ENCODE measurements at regions not wholly inside any gene's neighbourhood (a gene's known extent, or its start where the extent isn't known, plus 50 kb on each side); places are given as distances from the start of the nearest gene placed in this dataset.

DNA sequence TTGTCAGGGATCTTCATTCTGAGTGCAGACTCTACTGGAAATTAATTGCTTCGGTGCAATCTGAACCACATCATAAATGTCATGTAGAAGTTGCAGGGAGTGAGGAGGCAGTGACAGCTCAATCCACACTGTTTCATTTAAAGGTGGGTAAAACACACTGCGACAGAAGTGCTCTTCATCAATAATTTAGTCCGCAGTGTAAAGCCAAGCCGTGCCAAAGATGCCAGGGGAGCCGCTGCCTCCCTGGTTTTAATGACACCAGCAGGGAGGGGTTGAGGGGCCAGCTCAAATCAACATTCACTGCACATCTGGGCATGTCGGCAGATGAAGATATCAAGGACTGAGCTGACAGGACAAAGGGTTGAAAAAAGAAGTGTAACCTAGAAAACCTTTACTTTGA is 305.7 kb upstream of the VRK2 start:
- peak; percentile 72 for DNase-seq

DNA sequence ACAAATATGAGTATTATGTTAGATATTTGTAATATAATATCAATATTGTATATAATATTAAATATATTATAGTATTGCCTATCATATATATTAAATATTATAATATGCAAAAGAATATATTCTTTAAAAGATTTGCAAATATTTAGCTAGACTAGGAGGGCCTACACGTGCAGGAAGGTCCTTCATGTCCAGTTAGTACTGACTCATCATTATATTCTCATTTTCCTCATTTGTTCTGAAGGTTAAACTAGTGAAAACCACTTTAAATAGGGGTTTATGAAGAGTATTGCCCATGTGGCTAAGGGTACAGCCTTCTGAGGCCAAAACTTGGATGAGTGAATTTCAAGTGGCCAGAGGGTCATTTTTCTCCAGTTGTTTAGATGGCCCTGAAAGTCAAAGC is 293.0 kb upstream of the VRK2 start:
- DNase-seq: no peak

DNA sequence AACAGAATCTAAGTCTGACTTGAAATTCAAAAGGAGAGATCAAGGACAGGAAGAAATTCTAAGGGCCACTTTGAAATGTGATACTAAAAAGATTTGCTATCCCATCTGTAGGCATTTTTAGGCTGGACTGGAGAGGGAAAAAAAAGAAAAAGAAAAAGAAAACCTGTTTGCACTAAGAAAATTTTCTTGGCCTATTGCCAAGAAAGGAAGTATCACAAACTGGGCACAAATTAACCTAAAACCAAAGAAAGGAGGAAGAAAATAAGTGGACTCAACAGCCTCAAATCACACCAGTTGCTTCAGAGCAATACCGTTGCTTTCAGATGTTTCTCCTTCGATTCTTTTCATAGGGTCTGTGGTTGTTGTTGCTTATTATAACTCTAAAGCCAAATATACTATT is 287.9 kb upstream of the VRK2 start:
- peak; percentile 5 for DNase-seq

DNA sequence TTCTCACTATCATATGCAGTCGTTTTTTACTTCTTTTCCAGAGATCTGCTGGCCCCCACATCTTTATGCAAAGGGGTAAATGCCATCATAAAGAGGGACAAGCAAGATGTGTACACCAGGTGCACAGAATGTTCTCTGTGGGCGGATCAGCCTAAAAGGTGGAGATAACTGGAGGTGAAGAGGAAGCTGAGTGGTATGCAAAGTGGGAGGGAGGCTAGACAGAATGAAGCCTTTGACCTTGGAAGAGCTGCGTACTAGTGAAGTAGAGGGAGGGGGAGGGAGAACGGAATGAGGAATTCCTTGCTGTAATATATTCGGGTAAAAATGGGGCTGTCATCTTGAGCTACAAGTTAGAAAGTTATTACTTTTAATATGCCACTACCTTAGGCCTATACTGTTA is 287.5 kb upstream of the VRK2 start:
- peak; percentile 24 for DNase-seq

DNA sequence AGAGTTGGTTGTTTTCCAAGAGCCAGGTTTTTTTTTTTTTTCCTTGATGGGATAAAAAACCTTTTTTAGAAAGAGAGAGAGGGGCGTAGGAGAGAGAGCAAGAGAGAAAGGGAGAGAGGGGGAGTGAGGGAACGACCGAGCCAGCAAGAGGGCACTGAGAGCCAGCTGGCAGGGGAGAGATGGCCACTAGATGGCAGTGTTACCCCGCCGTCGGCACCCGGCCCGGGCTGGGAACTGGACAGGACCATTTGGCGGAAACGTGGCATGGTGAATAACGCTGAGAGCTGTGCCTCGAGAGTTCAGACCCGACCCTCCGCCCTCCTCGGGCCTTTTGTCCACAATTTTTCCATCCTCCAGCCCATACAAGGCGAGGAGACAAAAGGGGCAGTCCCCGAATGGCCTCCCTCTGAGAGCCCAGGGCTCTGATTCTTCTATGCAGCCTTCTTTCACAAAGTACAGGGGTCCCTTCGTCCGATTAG is 286.7 kb upstream of the VRK2 start:
- peak; percentile 98 for DNase-seq

DNA sequence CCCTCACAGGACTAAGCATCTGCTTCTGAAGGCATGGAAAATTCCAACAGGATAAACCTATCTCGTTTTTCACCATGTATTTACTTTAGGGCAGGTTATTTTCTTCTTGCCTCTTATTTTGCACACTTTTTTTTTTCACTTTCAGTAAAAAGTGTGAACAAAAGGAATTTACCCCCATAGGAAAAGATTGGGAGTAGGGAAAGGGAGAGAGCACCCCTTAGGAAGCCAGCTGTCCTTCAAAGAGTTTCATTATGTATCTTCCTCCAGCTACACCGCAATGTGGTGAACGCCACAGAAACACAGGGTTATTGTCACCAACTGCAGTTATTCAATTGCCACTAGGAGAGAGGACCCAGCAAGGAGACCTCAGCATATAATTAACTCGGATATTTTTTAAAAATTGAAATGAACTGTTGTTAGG is 286.2 kb upstream of the VRK2 start:
- peak; percentile 68 for DNase-seq

DNA sequence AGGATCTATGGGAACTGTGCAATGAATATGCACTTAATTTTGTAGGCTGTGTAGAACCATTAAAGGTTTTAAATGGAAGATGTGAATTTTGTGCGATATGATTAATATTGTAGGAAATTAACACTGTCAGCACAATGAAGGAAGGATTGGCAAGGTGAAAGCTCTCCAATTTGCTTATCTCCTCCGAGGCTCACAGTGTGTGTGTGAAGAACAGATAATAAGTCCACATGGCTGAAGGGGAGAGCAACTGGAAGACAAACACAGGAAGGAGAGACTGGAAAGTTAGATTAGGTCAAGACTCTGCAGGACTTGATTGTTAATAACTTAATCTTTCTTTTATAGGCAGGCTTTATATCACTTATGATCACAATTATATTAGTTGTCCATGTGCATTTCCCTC is 269.7 kb upstream of the VRK2 start:
- no peak for DNase-seq

DNA sequence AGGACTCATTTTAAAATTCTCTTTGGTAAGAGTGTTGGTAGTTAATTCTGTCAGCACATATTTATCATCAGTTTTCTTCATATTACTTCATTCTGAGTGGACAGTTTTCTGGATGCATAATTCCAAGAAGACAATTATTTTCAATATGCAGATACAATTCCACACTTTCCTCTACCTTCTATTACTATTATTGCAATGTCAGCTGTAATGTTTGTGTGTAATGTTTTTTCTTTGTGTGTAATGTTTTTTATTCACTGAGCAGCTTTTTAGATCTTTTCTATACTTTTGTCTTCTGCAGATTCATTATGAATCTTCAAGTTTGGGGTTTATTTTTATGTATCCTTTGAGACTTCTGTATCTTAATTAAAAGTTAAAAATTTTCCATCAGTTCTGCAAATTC is 264.0 kb upstream of the VRK2 start:
- DNase-seq: no peak

DNA sequence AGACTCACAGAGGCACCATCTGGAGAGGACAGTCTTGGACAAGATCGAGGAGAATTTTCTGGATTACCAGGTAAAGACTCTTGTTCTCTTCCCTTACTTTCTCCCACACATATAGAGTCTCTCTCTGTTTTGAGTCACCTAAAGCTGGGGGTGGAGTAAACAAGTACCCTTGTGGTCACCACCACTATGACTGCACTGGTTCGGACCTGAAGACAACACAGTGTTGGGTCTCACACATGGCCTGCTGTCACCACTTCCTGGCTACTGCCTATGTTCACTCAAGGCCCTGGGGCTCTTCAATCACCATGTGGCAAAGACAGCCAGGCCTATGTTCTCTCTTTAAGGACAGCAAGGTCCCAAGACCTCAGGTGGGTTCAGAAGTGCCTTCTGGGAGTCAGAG is 253.3 kb upstream of the VRK2 start:
- DNase-seq: no peak

DNA sequence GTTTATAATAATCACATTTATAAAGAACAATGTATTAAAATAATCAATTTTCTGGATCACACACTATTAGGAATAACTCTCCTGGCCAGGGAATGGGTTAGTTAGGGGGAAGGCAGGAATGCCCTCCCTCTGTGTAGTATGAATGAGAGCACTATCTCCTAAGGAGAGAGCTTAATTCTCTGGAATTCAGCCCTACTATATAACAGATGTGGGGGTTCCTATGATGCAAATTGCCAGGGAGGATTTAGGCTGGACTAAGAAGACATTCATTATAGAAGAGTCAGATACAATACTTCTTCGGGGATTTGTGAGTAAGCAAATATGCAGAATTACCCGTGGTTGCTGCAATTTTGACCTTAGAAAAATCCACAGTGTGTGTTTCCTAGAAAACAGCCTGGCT is 250.1 kb upstream of the VRK2 start:
- DNase-seq: no peak

DNA sequence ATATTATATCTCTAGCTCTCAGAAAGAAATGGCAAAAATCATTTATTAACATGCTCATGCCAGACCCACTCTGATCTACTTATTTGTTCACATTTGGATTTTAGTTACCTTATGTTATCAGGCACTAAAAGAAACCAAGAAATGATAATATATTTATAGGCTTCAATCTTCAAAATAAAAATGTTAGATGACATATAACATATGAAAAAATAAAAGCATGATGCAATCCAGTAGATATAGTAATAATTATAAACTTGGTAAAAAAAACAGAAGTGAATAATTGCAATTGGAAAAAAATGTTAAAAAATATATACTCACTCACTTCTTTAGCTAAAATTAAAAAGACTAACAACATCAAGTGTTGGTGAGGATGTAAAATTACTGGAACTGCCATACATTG is 248.3 kb upstream of the VRK2 start:
- no peak for DNase-seq

DNA sequence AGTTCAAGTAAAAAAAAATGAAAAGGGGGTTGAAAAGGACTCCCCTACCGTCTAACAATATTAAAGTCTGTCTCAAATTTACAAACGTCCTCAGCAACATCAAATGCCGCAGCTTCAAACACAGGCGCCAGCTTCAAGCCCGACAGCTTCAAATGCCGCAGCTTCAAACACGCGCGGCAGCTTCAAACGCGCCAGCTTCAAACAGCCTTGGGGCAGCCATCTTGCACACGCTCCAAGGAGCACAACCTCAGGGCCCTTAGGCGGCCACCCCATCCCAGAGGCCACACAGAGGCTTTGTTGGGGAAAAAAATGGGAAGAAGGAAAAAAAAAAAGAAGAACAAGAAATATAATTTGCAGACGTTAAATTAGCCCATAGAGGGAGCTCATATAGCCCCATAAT is 244.4 kb upstream of the VRK2 start:
- no peak for DNase-seq

DNA sequence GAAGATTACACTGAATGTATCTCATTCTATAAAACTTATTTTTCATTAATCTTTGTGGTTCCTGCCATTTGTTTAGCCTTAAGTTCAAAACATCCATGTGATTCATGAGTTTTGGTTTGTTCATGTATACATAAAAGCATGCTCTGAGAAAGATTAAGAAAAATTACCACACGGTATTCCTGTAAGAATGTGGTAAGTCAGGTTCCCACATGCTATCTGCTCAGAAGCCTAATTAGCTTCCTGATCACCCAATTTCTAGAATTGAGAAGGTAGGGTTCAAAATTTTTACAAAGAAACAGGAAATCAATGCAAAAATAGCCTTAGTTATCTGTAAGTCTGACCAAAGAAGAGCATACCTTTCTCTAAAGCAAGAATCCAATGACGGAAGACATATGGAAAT is 241.6 kb upstream of the VRK2 start:
- no peak for DNase-seq

DNA sequence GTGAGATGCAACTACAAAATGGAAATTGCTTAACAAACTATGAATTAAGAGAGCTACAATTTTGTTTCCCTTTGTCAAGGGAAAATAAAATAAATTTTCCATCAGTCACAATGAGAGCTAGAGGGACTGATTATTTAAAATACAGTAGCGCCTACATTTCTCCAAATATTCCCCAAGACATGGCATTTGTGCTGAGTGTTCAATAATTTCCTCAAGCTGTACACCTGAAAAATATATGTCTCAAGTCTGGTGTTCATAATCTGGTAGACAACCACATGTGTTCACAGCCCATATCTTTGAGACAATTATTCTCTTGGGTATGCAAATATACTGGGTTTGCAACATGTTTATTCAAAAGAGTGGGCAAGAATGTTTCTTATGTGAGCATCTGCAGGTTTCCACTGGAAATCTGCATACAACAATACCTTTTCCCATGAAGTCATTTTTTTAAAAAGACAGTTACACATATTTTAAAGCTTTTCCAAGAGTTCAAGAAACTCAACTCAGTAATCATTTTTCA is 240.1 kb upstream of the VRK2 start:
- no peak for DNase-seq

DNA sequence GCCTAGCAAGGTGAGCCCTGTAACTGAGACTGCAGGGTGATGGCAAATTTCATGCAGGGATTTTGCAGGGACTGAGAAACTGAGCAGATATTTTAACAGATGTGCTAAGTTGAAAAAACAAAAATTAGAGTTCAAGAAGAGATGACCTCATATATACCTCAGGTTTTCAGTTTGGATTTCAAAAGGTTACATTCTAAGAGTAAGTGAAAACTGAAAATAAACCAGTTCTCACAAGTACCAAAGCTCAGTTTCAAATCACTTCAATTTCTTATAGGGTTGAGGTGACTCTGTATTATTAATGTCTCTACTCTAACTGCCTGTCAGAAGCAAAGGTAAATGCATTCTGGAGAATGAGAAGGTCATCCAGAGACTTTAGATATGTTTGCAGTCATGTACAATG is 237.4 kb upstream of the VRK2 start:
- DNase-seq: no peak

DNA sequence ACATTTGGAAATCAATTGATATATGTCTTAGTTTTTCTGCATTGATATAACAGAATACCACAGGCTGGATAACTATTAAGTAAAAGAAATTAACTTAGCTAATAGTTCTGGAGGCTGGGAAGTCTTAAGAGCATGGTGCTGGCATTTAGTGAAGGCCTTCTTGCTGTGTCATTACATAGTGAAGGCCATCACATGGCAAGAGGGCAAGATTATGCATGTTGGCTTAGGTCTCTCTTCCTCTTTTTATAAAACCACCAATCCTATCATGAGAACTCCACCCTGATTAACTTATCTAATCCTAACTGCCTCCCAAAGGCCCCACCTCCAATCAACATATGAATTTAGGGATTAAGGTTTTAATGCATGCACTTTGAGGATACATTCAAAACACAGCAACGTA is 225.5 kb upstream of the VRK2 start:
- DNase-seq: no peak

DNA sequence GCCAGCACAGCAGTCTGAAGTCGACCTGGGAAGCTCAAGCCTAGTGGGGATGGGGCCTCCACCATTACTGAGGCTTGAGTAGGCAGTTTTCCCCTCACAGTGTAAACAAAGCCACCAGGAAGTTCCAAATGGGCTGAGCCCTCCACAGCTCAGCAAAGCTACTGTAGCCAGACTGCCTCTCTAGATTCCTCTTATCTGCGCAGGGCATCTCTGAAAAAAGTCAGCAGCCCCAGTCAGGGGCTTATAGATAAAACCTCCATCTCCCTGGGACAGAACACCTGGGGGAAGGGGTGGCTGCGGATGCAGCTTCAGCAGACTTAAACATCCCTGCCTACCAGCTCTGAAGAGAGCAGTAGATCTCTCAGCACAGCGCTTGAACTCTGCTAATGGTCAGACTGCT is 218.4 kb upstream of the VRK2 start:
- DNase-seq: no peak

DNA sequence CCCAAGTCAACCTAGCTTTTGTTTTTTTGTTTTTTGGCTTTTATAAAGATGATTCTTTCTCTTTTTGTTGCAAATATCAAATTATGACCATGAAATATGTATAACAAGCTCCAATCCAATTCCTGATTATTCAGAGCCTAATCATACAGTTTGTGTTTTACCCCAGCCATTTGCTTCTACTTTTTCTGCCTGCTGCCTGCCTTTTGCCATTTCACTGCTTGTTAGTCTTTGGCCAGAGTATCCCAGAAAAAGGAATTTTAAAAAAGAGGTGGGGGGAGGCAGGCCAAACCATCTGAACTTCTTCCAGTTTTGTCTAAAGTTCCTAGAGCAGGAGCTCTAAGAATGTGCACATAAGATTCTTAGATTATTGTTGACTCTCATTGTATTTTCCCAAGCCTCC is 211.9 kb upstream of the VRK2 start:
- no peak for DNase-seq

DNA sequence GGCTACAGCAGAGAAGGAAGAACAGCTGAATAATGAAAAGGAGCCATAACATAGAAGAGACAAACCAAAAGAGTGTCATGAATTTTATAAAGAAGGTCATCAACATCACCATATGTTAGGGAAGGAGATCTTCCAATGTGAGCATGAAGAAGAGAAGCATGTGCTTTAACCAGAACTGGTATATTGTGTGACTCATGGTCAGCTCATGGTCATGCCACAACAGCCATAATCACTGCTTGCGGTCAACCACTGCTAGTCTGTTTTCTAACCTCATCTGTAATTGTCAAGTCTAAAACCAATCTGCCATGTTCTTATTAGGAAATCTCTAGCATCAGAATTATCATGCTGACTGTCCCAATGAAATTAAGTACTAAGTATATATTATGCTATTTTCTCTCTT is 204.1 kb upstream of the VRK2 start:
- no peak for DNase-seq

DNA sequence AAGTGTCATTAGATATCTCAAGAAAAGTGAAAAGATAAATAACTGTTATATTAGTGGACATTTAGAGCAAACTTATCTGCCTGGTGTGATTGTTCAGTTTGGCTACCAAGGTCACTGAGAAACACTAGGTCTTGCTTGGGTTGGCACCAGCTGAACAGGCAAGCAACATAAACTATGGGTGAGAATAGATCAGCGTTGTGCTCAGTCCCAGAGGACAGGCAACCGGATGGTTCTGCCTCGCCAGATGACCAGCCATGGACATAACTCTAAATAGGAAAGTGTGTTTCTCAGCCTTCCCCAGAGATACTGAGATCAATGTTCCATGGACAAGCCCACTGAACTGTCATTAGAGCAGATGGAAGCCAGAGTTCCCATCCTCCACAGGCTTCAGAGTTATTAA is 203.4 kb upstream of the VRK2 start:
- peak; percentile 27 for DNase-seq

DNA sequence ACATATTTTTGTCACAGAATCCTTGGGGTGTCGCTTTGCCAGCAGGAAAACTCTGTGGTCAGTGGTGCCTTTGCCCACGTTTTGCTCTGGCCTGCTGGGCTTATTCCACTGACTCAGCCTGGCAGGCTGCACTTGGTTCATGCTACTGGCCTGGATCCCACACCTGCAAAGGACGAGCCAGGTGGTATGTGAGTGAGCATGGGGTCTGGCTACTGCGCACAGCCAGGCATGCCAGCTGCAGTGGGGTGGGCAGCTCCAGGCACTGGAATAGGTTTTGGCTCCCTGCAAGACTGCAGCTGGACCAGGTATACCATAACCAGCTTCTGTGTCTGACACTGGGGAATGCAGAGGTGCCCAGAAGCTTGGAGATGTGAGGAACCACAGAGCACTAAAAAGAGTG is 197.9 kb upstream of the VRK2 start:
- DNase-seq: no peak

DNA sequence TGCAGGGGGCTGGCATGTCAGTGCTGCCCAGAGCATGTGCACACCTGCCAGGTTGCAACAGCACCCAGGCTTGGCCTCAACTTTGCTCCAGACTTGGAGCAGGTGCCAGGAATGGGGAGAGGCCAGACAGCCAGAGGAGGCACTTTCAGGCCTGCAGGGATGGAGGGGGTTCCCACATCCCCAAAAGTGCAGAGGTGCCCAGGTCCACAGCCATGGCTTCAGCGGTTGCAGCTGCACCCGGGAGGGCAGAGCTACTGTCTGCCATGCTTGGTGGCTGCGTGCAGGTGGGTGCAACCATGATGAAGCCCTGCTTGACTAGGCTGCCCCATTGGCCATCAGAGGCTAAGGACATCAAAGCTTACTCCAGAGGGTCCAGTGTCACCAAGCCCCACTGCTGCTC is 196.8 kb upstream of the VRK2 start:
- no peak for DNase-seq

DNA sequence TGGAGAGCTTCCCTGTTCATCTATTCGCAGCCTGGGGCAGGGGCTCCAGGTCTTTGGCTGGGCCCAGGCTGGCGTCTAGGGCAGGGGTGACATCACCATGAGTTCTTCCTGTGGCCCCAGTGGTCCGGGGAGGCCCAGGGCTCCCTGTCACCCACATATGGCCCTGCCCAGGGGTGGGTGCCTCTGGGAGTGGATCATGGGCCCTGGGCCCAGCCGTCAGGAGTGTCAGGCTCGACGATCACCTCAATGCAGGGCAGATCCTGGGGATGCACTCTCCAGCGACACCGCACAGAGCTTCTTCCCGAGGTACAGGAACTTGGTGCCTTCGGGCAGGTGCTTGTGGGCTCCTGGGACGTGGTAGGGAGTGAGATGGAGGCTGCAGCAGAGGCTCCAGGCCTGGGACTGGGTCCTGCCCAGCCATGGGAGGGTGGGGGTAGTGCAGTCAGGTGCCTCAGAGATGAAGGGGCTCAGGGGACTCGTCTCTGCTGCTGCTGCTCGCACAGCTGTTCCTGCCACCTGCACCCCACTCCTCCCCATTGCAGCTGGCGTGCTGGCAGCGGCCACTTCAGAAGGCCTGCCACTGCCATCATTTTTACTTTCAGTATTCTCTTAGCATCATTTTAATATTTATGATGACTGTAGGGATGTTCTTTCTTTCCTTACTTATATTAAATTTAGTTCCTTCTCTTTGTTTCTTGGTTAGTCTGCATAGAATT is 196.0 kb upstream of the VRK2 start:
- DNase-seq: no peak

DNA sequence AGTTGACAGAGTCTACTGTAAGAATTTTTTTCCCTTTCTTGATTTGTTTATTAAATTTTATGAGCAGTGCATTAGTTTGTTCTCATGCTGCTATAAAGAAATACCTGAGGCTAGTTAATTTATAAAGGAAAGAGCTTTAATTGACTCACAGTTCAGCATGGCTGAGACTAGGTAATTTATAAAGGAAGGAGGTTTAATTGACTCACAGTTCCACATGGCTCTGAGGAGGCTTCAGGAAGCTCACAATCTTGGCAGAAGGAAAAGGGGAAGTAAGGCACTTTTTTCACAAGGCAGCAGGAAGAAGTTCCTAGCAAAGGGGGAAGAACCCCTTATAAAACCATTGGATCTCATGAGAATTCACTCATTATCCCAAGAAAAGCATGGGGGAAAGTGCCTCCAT is 191.4 kb upstream of the VRK2 start:
- no peak for DNase-seq

DNA sequence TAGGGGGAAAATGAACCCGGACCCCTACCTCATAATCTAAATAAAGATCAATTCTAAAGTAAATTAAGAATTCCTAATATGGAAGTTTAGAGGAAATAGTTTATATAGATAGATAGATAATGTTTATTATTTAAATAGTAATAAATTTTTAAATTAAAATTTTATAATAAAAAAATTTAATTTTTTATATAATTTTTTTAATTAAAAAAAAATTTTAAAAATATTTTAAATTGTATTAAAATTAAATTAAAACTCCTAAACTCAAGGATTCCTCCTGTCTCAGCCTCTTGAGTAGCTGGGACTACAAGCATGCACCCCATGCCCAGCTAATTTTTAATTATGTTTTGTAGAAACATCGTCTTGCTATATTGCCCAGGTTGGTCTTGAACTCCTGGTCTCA is 186.9 kb upstream of the VRK2 start:
- DNase-seq: no peak
